ENCODE measurements at regions not wholly inside any gene's neighbourhood (a gene's known extent, or its start where the extent isn't known, plus 50 kb on each side); places are given as distances from the start of the nearest gene placed in this dataset.

DNA sequence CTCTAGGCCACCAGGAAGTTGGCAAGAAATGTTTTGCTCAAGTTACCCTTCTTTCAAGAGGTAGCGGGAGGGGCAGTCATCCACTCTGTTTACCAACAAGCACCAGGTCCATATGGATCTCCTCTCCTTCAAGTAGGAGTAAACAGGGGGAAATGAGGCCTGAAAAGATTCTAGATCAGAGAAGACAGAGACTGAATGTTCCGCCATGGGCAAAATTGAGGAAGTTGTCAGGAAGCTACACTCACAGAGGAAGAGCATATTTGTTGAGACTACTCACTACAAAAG is 81.6 kb downstream of the KLF15 start:
- H3K4me3 ChIP-seq (ENCODE audit: low read depth, low read length): no peak overlapping the region
- no peak for DNase-seq (ENCODE audit: low read depth)
- TF ChIP-seq, protein P1, sequence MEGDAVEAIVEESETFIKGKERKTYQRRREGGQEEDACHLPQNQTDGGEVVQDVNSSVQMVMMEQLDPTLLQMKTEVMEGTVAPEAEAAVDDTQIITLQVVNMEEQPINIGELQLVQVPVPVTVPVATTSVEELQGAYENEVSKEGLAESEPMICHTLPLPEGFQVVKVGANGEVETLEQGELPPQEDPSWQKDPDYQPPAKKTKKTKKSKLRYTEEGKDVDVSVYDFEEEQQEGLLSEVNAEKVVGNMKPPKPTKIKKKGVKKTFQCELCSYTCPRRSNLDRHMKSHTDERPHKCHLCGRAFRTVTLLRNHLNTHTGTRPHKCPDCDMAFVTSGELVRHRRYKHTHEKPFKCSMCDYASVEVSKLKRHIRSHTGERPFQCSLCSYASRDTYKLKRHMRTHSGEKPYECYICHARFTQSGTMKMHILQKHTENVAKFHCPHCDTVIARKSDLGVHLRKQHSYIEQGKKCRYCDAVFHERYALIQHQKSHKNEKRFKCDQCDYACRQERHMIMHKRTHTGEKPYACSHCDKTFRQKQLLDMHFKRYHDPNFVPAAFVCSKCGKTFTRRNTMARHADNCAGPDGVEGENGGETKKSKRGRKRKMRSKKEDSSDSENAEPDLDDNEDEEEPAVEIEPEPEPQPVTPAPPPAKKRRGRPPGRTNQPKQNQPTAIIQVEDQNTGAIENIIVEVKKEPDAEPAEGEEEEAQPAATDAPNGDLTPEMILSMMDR (IDR thresholded peaks at IDR 0.05; ENCODE audit: control insufficient read depth, extremely low read depth, insufficient read depth): no peak

DNA sequence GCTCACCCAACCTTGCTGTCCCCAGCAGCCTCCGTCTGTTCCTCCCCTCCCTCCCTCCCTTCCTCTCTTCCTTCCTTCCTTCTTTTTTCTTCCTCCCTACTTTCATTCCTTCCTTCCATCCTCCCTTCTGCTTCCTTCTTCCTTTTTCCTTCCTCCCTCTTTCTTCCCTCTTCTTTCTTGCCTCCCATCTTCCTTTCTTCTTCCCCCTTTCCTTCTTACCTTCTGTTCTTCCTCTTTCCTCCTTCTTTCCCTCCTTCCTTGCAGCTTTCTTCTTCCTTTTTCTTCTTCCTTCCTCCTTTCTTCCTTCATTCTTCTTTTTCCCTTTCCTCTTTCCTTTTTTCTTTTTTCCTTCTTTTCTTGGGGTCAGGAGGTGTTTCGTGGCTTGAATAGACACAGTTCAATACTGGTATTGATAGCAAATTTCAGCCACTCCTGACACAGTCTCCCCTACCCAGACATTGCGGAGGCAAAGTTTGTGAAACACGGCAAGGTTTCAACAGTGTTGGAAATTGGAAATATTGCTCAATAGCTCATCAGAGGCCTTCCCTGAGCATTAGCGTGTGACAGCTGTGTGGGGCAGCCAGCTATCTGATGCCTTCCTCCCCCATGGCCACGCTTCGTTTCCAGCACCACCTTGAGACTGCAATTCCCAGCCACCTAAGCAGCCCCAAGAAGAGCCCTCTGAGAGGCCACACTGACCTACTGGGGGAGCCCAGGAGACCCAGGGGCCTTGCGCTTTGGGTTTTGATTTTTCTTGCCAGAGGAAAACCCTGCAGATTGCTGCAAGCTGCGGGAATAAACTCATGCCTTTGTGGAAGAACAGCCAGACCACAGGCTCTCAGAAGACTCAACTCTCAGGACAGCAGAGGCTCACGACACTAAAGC is 82.2 kb downstream of the KLF15 start:
- DNase-seq (ENCODE audit: low read depth): no peak
- TF ChIP-seq, protein P1 (IDR thresholded peaks at IDR 0.05; ENCODE audit: control insufficient read depth, extremely low read depth, insufficient read depth): no peak
- no peak overlapping the region for H3K4me3 ChIP-seq (ENCODE audit: low read depth, low read length)

DNA sequence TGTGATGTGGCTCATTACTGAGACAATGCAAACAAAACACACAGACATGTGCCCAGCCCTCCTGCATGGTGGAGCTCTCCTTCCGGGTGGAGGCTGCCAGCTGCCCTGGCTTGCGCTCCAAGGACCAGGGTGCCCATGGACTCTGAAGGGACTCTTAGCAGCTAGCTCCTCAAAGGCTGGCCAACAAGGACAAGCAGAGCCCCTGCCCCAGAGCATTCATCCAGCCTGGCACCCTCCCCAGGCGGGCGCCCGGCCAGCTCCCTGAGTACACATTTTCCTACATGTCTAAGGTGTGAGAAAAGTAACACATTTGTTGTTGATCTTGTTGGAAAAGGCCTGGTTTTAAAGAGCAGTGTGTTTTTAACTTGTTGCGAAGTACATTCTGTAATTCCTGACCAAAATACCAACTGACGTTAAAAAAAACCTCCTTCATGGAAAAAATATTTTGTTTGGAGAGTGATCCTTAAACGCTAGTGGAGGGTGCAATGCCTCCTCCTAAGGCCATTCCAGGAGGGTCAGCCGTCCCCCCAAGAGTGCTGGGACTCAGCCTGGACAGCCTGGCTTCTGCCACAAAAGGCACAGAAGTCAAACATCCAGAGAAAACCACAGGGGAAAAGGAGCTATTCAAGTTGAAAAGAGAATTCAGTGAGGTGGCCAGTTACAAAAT is 86.9 kb downstream of the KLF15 start:
- DNase-seq (ENCODE audit: low read depth): peak; percentile 95
- H3K4me3 ChIP-seq (ENCODE audit: low read depth, low read length): no peak overlapping the region
- TF ChIP-seq, protein P1 (IDR thresholded peaks at IDR 0.05; ENCODE audit: control insufficient read depth, extremely low read depth, insufficient read depth): 0 out of 2 replicates have a peak, but pooled peaks have one; percentile 7

DNA sequence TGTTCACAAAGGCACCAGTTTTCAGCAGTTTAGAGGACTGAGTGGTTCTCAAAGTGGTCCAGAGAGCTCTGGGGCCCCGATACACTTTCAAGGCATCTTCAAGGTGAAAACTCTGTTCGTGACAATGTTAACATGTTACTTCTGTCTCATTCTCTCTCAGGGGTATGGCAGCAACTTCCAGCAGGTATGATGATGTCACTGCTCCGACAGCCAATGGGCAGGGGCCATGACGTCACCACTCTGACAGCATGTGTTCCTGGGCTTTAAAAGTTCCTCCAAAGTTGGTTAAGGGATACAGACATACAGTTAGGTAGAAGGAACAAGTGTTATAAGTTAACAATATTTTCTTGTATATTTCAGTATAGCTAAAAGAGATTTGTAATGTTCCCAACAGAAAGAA is 87.9 kb downstream of the KLF15 start:
- H3K4me3 ChIP-seq (ENCODE audit: low read depth, low read length): no peak overlapping the region
- DNase-seq (ENCODE audit: low read depth): no peak
- TF ChIP-seq, protein P1 (IDR thresholded peaks at IDR 0.05; ENCODE audit: control insufficient read depth, extremely low read depth, insufficient read depth): no peak

DNA sequence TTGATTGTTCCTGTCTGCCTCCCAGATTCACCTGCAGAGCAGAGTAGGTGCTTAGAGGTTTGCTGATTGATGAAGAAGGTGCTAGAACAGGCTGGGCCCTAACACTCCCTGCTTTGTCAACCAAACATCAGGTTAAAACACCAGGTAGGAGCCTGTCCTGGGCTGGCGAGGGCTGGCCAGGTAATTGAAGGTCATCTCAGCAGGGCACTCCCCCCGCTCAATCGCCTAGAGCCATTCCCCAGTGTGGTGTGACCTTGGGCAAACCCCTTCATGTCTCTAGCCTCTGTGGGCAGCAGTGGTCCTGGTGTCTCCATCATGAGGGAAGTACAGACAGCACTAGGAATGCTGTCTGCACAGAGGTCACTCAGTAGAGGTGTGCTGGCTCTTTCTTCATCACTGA is 88.3 kb downstream of the KLF15 start:
- TF ChIP-seq, protein P1 (IDR thresholded peaks at IDR 0.05; ENCODE audit: control insufficient read depth, extremely low read depth, insufficient read depth): no peak
- H3K4me3 ChIP-seq (ENCODE audit: low read depth, low read length): no peak overlapping the region
- DNase-seq (ENCODE audit: low read depth): no peak

DNA sequence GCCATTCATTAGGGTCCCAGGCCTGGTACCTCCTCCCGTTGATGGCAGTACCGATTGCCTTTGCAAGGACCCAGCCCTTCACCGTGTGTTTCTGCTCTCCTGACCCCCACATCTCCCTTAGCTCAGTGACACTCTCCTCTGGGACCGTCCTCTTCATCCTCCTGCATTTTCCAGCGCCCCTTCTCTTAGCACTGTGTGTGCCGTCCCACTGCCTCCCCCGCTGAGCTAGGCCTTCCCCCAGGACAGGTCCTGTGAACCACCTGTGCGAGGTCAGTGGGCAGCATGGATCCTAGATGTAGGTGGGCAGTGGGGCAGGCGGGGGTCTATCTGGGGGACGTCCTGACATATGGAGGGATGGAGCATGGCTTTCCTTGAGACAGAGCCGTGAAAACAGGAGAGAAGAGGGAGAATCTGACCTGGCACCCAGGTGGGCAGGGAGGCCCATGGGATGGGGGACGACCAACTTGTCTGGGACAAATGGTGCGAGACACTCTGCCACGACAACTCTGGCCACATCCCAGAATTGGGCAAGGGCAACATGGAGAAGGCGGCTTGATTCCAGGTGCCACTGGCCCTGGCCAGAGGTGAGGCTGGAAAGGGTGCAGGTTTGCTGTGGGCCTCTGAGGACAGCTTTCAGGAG is 87.7 kb upstream of the ALDH1L1 start:
- no peak overlapping the region for H3K4me3 ChIP-seq (ENCODE audit: low read depth, low read length)
- TF ChIP-seq, protein P1 (IDR thresholded peaks at IDR 0.05; ENCODE audit: control insufficient read depth, extremely low read depth, insufficient read depth): no peak
- no peak for DNase-seq (ENCODE audit: low read depth)
